ENCODE measurements at regions not wholly inside any gene's neighbourhood (a gene's known extent, or its start where the extent isn't known, plus 50 kb on each side); places are given as distances from the start of the nearest gene placed in this dataset.

DNA sequence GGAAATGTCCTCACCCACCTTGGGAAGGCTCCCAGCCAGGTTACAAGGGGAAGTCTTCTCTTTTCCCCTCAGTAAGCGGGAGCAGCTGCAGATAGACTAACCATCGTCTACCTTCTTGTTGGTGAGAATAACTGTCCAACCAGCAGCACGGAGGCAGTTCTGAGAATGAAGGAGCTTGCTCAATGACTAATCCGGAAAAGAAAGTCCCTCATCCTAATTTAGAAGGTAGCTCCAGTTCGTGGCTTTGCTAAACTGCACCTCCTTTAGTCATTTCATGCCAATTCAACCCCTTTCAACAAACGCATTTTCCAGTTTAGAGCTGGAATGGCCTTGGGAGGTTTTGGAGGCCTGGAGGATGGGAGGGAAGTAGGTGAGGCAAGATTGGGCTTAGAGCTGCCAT, 527.4 kb upstream of the PROK2 start:
- H3K9me3 Mint-ChIP-seq = no peaks in the 10 kb centered on the region
- H3K27ac Mint-ChIP-seq = no peak overlapping the region
- H3K36me3 Mint-ChIP-seq (ENCODE audit: low read depth) = no peaks in the 10 kb centered on the region
- no peak overlapping the region for H3K4me3 Mint-ChIP-seq
- TF ChIP-seq, protein P1, sequence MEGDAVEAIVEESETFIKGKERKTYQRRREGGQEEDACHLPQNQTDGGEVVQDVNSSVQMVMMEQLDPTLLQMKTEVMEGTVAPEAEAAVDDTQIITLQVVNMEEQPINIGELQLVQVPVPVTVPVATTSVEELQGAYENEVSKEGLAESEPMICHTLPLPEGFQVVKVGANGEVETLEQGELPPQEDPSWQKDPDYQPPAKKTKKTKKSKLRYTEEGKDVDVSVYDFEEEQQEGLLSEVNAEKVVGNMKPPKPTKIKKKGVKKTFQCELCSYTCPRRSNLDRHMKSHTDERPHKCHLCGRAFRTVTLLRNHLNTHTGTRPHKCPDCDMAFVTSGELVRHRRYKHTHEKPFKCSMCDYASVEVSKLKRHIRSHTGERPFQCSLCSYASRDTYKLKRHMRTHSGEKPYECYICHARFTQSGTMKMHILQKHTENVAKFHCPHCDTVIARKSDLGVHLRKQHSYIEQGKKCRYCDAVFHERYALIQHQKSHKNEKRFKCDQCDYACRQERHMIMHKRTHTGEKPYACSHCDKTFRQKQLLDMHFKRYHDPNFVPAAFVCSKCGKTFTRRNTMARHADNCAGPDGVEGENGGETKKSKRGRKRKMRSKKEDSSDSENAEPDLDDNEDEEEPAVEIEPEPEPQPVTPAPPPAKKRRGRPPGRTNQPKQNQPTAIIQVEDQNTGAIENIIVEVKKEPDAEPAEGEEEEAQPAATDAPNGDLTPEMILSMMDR (IDR thresholded peaks at IDR 0.05) = no peak
- peaks cover 64% of the 10 kb centered on the region for H3K4me1 Mint-ChIP-seq
- peaks cover 12% of the 10 kb centered on the region for H3K27me3 Mint-ChIP-seq (ENCODE audit: low read depth, poor library complexity)
- DNase-seq = no peak

DNA sequence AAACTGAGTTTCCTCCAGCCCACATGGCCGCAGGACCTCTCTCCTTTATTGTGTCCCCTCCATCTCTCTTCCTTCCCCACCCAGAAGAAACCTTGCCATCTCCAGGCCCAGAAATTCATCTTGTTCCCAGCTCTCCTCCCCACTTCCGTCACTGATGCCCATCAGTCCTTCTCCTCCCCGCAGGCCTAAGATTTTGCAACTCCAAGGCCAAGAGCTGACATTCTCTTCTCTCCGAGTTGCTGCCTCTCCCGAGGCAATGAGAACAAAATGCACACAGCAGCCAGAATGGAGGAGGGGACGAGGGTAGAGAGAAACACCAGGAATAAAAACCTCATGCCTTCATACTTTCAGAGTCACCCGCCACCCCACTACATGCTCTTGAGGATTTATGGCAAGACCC, 526.5 kb upstream of the PROK2 start:
- Mint-ChIP-seq H3K4me1 (peaks cover 64% of the 10 kb centered on the region), H3K27ac (peak overlapping the region; percentile 89), H3K36me3 (ENCODE audit: low read depth) (no peaks in the 10 kb centered on the region), H3K27me3 (ENCODE audit: low read depth, poor library complexity) (peaks cover 12% of the 10 kb centered on the region), H3K4me3 (peak overlapping the region; percentile 12), H3K9me3 (no peaks in the 10 kb centered on the region)
- TF ChIP-seq, protein P1 (IDR thresholded peaks at IDR 0.05) = no peak
- DNase-seq = no peak

DNA sequence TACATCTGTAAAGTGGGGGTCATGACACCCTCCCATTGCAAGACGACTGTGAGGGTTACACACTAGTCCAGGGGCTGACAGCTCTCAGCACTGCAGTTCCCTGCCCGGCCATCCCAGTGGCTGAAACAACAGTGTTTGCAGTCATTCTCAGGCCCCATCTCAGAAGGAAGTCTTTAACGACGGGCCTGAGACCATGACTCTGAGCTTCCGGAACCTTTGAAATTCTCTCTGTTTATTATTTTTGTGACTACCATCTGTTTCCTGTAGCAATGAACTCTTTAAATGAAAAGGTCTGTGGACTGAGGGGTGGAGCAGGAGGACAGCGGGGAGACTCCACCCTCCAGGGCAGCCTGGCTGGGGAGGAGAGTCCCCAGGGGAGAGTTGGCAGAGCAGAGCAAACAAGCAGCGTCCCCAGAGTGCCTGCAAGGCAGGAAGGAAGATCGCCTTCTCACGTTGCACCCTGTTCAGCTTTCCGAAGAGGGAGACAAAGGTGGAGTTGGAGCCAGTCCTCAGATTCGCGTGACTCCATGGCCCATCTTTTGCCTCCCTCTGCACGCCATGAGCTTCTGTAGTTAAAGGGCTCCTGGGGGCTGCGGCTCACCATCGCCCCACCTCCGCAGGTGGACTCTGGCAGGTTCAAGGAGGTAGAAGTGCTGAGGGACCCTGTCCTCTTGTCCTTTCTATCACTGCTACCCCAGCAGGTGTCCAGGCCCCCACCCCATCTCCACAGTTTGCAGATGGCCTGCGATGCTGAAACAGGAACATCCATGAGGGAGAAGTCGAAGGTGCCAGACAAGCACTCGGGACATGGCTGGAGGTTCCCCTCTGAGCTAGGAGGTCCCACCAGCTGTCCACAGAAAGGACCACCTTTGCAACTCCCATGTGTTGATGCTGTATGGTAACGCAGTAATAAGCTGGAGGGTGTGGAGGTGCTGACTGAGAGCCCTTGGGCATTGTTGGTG, 525.8 kb upstream of the PROK2 start:
- H3K4me3 Mint-ChIP-seq = peak overlapping the region; percentile 23
- H3K36me3 Mint-ChIP-seq (ENCODE audit: low read depth) = no peaks in the 10 kb centered on the region

DNA sequence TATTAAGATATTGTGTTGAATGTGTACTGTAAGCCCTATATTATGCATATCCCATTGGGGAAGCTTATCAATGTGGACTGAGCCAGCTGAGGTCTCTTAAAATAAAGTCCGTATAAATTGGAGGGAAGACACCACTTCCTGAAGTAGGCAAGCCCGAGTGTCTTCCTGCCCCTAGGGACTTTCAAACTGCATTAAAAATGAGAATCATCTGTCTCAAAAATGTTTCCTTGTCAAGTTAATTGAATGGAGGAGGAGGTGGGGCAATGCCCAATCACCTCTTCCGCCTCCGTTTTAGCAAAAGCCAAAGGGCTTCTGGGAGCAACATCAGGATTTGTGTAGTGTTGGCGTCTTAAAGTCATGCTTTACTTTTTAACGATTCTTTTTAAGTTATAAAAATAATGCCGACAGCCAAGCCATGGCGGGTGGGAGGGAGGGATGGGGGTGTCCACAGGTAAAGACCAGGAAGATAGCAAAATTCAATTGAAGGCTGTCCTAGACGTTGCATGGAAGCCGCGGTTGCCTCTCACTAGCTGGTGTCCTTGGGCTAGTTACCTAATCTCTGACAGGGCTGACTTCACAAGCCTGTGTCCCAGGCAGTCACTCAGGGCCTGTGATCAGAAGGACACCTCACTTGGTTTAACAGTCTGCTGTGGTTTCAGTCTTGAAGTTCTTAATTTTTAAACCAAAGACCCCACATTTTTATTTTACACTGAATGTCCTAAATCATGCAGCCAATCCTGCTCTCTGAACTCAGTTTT, 524.9 kb upstream of the PROK2 start:
- TF ChIP-seq, protein P1 (IDR thresholded peaks at IDR 0.05) = no peak
- H3K27me3 Mint-ChIP-seq (ENCODE audit: low read depth, poor library complexity) = peaks cover 10% of the 10 kb centered on the region
- no peaks in the 10 kb centered on the region for H3K36me3 Mint-ChIP-seq (ENCODE audit: low read depth)
- no peak overlapping the region for H3K27ac Mint-ChIP-seq
- no peak for DNase-seq
- H3K9me3 Mint-ChIP-seq = no peaks in the 10 kb centered on the region
- peaks cover 67% of the 10 kb centered on the region for H3K4me1 Mint-ChIP-seq
- no peak overlapping the region for H3K4me3 Mint-ChIP-seq

More for the DNA sequence above, 525.8 kb upstream of the PROK2 start:
- TF ChIP-seq, protein P1 (IDR thresholded peaks at IDR 0.05) = no peak
- peak; percentile 42 for DNase-seq
- peak overlapping the region; percentile 8 for H3K27ac Mint-ChIP-seq
- H3K4me1 Mint-ChIP-seq = peaks cover 64% of the 10 kb centered on the region
- peaks cover 12% of the 10 kb centered on the region for H3K27me3 Mint-ChIP-seq (ENCODE audit: low read depth, poor library complexity)
- H3K9me3 Mint-ChIP-seq = no peaks in the 10 kb centered on the region

DNA sequence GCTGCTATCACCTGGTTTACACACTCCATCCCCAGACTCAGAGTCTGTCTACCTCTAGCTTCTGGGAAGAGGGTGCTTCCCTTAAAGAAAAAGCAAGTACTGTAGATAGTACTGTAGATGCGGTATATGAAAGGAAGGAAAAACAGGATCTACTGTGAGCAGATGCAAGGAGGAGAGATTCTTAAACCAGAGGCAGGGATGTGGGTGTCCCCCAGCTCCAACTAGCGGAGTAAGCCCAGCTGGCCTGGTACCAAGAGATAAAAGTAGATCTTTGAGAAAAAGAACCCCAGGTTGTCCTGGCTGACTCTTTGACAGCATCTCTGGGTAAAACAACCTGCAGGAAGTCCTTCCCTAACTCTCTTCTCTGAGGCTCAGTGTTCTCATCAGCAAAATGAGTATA, 523.7 kb upstream of the PROK2 start:
- Mint-ChIP-seq H3K36me3 (ENCODE audit: low read depth) (no peaks in the 10 kb centered on the region), H3K4me3 (no peak overlapping the region), H3K27me3 (ENCODE audit: low read depth, poor library complexity) (peaks cover 16% of the 10 kb centered on the region), H3K27ac (peak overlapping the region; percentile 73), H3K9me3 (no peaks in the 10 kb centered on the region), H3K4me1 (peaks cover 79% of the 10 kb centered on the region)
- TF ChIP-seq, protein P1 (IDR thresholded peaks at IDR 0.05) = no peak
- no peak for DNase-seq
